ENCODE measurements at regions not wholly inside any gene's neighbourhood (a gene's known extent, or its start where the extent isn't known, plus 50 kb on each side); places are given as distances from the start of the nearest gene placed in this dataset.
A peak's percentile ranks its signal among the peaks of the same experiment; 100 is the strongest.
"Not testable (repeated sequence)": the region's sequence is repeated elsewhere in the genome, so short reads cannot be mapped to it uniquely, and the experiment has no call there.

- no peak for FAIRE-seq
These were observed 129.3 kb downstream of the SST start for GRCh38 chr3:187540847-187541246.

GRCh38 chr3:187536185-187536584 is 134.0 kb downstream of the SST start:
- FAIRE-seq (no peak), DNase-seq (ENCODE audit: low spot score) (no peak)

More at GRCh38 chr3:187540847-187541246, 129.3 kb downstream of the SST start:
- no peak for DNase-seq (ENCODE audit: low spot score)

GRCh38 chr3:187533797-187534196 is 136.4 kb downstream of the SST start:
- FAIRE-seq (no peak), DNase-seq (ENCODE audit: low spot score) (no peak)

- no peak for FAIRE-seq
- no peak for DNase-seq (ENCODE audit: low spot score)
These were observed 138.4 kb downstream of the SST start for GRCh38 chr3:187531831-187532230.

GRCh38 chr3:187522890-187523289 is 147.3 kb downstream of the SST start:
- no peak for FAIRE-seq
- DNase-seq (ENCODE audit: low spot score), result no peak

- FAIRE-seq (no peak), DNase-seq (ENCODE audit: low spot score) (no peak)
These were observed 147.9 kb downstream of the SST start for GRCh38 chr3:187522293-187522692.

GRCh38 chr3:187521546-187521945 is 148.6 kb downstream of the SST start:
- no peak for DNase-seq (ENCODE audit: low spot score)

GRCh38 chr3:187520027-187520945 is 149.9 kb downstream of the SST start:
- DNase-seq (ENCODE audit: low spot score) (no peak), FAIRE-seq (no peak)

More at GRCh38 chr3:187521546-187521945, 148.6 kb downstream of the SST start:
- peak; percentile 7 for FAIRE-seq

GRCh38 chr3:187519428-187519890 is 150.7 kb downstream of the SST start:
- peak; percentile 92 for FAIRE-seq

GRCh38 chr3:187518616-187519015 is 150.4 kb downstream of the RTP4 start:
- FAIRE-seq (no peak), DNase-seq (ENCODE audit: low spot score) (no peak)

More at GRCh38 chr3:187519428-187519890, 150.7 kb downstream of the SST start:
- DNase-seq (ENCODE audit: low spot score), result peak; percentile 77

GRCh38 chr3:187518207-187518606 is 150.0 kb downstream of the RTP4 start:
- DNase-seq (ENCODE audit: low spot score), result no peak
- no peak for FAIRE-seq

- DNase-seq (ENCODE audit: low spot score) (no peak), FAIRE-seq (no peak)
These were observed 148.4 kb downstream of the RTP4 start for GRCh38 chr3:187516446-187517185.

GRCh38 chr3:187507905-187508304 is 139.7 kb downstream of the RTP4 start:
- DNase-seq (ENCODE audit: low spot score) (peak; percentile 87), FAIRE-seq (peak; percentile 98)

- no peak for FAIRE-seq
- no peak for DNase-seq (ENCODE audit: low spot score)
These were observed 139.1 kb downstream of the RTP4 start for GRCh38 chr3:187507266-187507665.

GRCh38 chr3:187504435-187504834 is 136.2 kb downstream of the RTP4 start:
- FAIRE-seq (no peak), DNase-seq (ENCODE audit: low spot score) (no peak)

GRCh38 chr3:187498211-187498724 is 130.1 kb downstream of the RTP4 start:
- no peak for FAIRE-seq

GRCh38 chr3:187497052-187497451 is 128.9 kb downstream of the RTP4 start:
- FAIRE-seq (no peak), DNase-seq (ENCODE audit: low spot score) (no peak)

More at GRCh38 chr3:187498211-187498724, 130.1 kb downstream of the RTP4 start:
- no peak for DNase-seq (ENCODE audit: low spot score)

GRCh38 chr3:187494056-187494455 is 125.9 kb downstream of the RTP4 start:
- FAIRE-seq; DNase-seq (ENCODE audit: low spot score): not testable (repeated sequence)

GRCh38 chr3:187491371-187491770 is 123.2 kb downstream of the RTP4 start:
- DNase-seq (ENCODE audit: low spot score) (no peak), FAIRE-seq (no peak)

- no peak for FAIRE-seq
- DNase-seq (ENCODE audit: low spot score), result no peak
These were observed 122.2 kb downstream of the RTP4 start for GRCh38 chr3:187490366-187490765.

- DNase-seq (ENCODE audit: low spot score) (no peak), FAIRE-seq (no peak)
These were observed 116.5 kb downstream of the RTP4 start for GRCh38 chr3:187484547-187485295.
